H9 (cell line): ENCODE measurements at regions not wholly inside any gene's neighbourhood (a gene's known extent, or its start where the extent isn't known, plus 50 kb on each side); places are given as distances from the start of the nearest gene placed in this dataset.

Experiments used
- DNase-seq: peaks from one replicate; pipeline ENCODE4 v3.0.0-alpha.2; 2017
- H2AFZ ChIP-seq: one replicate; pipeline ENCODE4 v1.6.1; 2013; ENCODE audit warnings: mild to moderate bottlenecking, low read length, control low read depth, moderate library complexity
- H2AK5ac ChIP-seq: 2 replicates; pipeline ENCODE4 v1.6.1; 2013; ENCODE audit warnings: low read length, control low read depth, mixed read lengths; ENCODE audit not compliant: insufficient read length
- H2BK120ac ChIP-seq: one replicate; pipeline ENCODE4 v1.6.1; 2013; ENCODE audit warnings: low read depth, mild to moderate bottlenecking, low read length, control low read depth, inconsistent platforms; ENCODE audit not compliant: poor library complexity, severe bottlenecking
- H2BK12ac ChIP-seq: 2 replicates; pipeline ENCODE4 v1.6.1; 2013; ENCODE audit warnings: low read length, control low read depth, mixed read lengths, low read depth; ENCODE audit not compliant: insufficient read length
- H2BK15ac ChIP-seq: 2 replicates; pipeline ENCODE4 v1.6.1; 2013; ENCODE audit warnings: low read depth, low read length, control low read depth
- H2BK20ac ChIP-seq: one replicate; pipeline ENCODE4 v1.6.1; 2013; ENCODE audit warnings: low read depth, mild to moderate bottlenecking, low read length, control low read depth, inconsistent platforms; ENCODE audit not compliant: poor library complexity, severe bottlenecking
- H2BK5ac ChIP-seq: 2 replicates; pipeline ENCODE4 v1.6.1; 2013; ENCODE audit warnings: low read length, control low read depth, mixed read lengths; ENCODE audit not compliant: insufficient read length
- H3K14ac ChIP-seq: 2 replicates; pipeline ENCODE4 v1.6.1; 2013; ENCODE audit warnings: low read length, control low read depth; ENCODE audit not compliant: insufficient read depth
- H3K18ac ChIP-seq: 2 replicates; pipeline ENCODE4 v1.6.1; 2013; ENCODE audit warnings: low read depth, mild to moderate bottlenecking, mixed read lengths, low read length, control low read depth; ENCODE audit not compliant: insufficient read length
- H3K23ac ChIP-seq: 2 replicates; pipeline ENCODE4 v1.6.1; 2013; ENCODE audit warnings: low read length, control low read depth, mixed read lengths, low read depth; ENCODE audit not compliant: insufficient read length
- H3K23me2 ChIP-seq: 2 replicates; pipeline ENCODE4 v1.6.1; 2013; ENCODE audit warnings: low read depth, mild to moderate bottlenecking, mixed read lengths, low read length, control low read depth; ENCODE audit not compliant: insufficient read length, poor library complexity, severe bottlenecking
- H3K27ac ChIP-seq: 2 replicates; pipeline ENCODE4 v1.5.1; 2013; ENCODE audit warnings: low read length, control low read depth, mixed read lengths, low read depth; ENCODE audit not compliant: insufficient read length
- H3K27me3 ChIP-seq: 2 replicates; pipeline ENCODE4 v1.6.1; 2013; ENCODE audit warnings: low read length, control low read depth, inconsistent platforms; ENCODE audit not compliant: insufficient read depth
- H3K4ac ChIP-seq: 2 replicates; pipeline ENCODE4 v1.6.1; 2013; ENCODE audit warnings: low read depth, mild to moderate bottlenecking, control low read depth, inconsistent platforms, low read length, moderate library complexity
- H3K4me1 ChIP-seq: 2 replicates; pipeline ENCODE4 v1.6.1; 2013; ENCODE audit warnings: low read length, control low read depth, inconsistent platforms; ENCODE audit not compliant: insufficient read depth
- H3K4me2 ChIP-seq: 2 replicates; pipeline ENCODE4 v1.6.1; 2013; ENCODE audit warnings: low read length, control low read depth, mixed read lengths; ENCODE audit not compliant: insufficient read length, insufficient read depth
- H3K56ac ChIP-seq: 2 replicates; pipeline ENCODE4 v1.6.1; 2013; ENCODE audit warnings: low read depth, mild to moderate bottlenecking, mixed read lengths, low read length, control low read depth; ENCODE audit not compliant: insufficient read length
- H3K79me1 ChIP-seq: 2 replicates; pipeline ENCODE4 v1.6.1; 2013; ENCODE audit warnings: low read depth, mild to moderate bottlenecking, moderate library complexity, low read length, control low read depth, inconsistent platforms; ENCODE audit not compliant: insufficient read depth, poor library complexity, severe bottlenecking
- H3K79me2 ChIP-seq: 2 replicates; pipeline ENCODE4 v1.6.1; 2013; ENCODE audit warnings: low read length, control low read depth, inconsistent platforms; ENCODE audit not compliant: insufficient read depth
- H3K9ac ChIP-seq: 2 replicates; pipeline ENCODE4 v1.6.1; 2013; ENCODE audit warnings: low read length, control low read depth, mixed read lengths; ENCODE audit not compliant: insufficient read length; ENCODE audit errors: extremely low read depth
- H3K9me3 ChIP-seq: one replicate; pipeline ENCODE4 v1.6.1; 2013; ENCODE audit warnings: low read depth, low read length, inconsistent platforms; ENCODE audit not compliant: control insufficient read depth
- H3T11ph ChIP-seq: one replicate; pipeline ENCODE4 v1.6.1; 2013; ENCODE audit warnings: mild to moderate bottlenecking, low read length, control low read depth, inconsistent platforms
- H4K20me1 ChIP-seq: one replicate; pipeline ENCODE4 v1.6.1; 2013; ENCODE audit not compliant: control insufficient read depth, insufficient read length, insufficient read depth
- H4K5ac ChIP-seq: 2 replicates; pipeline ENCODE4 v1.6.1; 2013; ENCODE audit warnings: low read depth, mild to moderate bottlenecking, mixed read lengths, low read length, control low read depth; ENCODE audit not compliant: insufficient read length
- H4K8ac ChIP-seq: replicated peaks from 2 replicates; pipeline ENCODE4 v1.6.1; 2013; ENCODE audit warnings: low read length, control low read depth, mixed read lengths, low read depth; ENCODE audit not compliant: insufficient read length
- H4K91ac ChIP-seq: 2 replicates; pipeline ENCODE4 v1.6.1; 2013; ENCODE audit warnings: low read depth, mild to moderate bottlenecking, moderate library complexity, mixed read lengths, low read length, control low read depth; ENCODE audit not compliant: insufficient read length
- H3K27ac Mint-ChIP-seq, 3 experiments: 2 replicates in 2 of 3; 3 replicates in 1 of 3; pipeline ENCODE4 v1.8.0; 2020 to 2021; ENCODE audit warnings: mixed read lengths in 3 of 3, mild to moderate bottlenecking in 1 of 3, moderate library complexity in 1 of 3
- H3K27me3 Mint-ChIP-seq: 2 replicates; pipeline ENCODE4 v1.8.0; 2021; ENCODE audit warnings: low read depth, mild to moderate bottlenecking, moderate library complexity, mixed read lengths
- H3K36me3 Mint-ChIP-seq, 3 experiments: 2 replicates in 2 of 3; 3 replicates in 1 of 3; pipeline ENCODE4 v1.8.0; 2020 to 2021; ENCODE audit warnings: low read depth in 3 of 3, mixed read lengths in 3 of 3; ENCODE audit not compliant: insufficient read depth in 1 of 3
- H3K4me1 Mint-ChIP-seq, 2 experiments: 2 replicates each; pipeline ENCODE4 v1.8.0; 2020; ENCODE audit warnings: mixed read lengths in 2 of 2
- H3K4me3 Mint-ChIP-seq, 2 experiments: 2 replicates in 1 of 2; 3 replicates in 1 of 2; pipeline ENCODE4 v1.8.0; 2020 to 2021; ENCODE audit warnings: mild to moderate bottlenecking in 2 of 2, mixed read lengths in 2 of 2, moderate library complexity in 1 of 2
- H3K9me3 Mint-ChIP-seq, 2 experiments: 2 replicates in 1 of 2; 3 replicates in 1 of 2; pipeline ENCODE4 v1.8.0; 2020; ENCODE audit warnings: mild to moderate bottlenecking in 2 of 2, mixed read lengths in 2 of 2, moderate library complexity in 1 of 2
- WGBS: extraction: QIAGEN DNeasy Blood & Tissue Kit; methylation state at CpG from one replicate; pipeline ENCODE4 v1.1.7; 2013; ENCODE audit warnings: missing lambda C conversion rate, low lambda C conversion rate, mixed read lengths; ENCODE audit not compliant: insufficient read length; ENCODE audit errors: extremely low coverage; 5-methylcytosine and 5-hydroxymethylcytosine counted together
- TF ChIP-seq, protein P1 (sequence below): fragments of 200-600 bp; sonication (generic); conservative IDR thresholded peaks from 3 replicates; pipeline ENCODE4 v1.8.0; 2021; ENCODE audit warnings: antibody characterized with exemption, mild to moderate bottlenecking

DNA sequence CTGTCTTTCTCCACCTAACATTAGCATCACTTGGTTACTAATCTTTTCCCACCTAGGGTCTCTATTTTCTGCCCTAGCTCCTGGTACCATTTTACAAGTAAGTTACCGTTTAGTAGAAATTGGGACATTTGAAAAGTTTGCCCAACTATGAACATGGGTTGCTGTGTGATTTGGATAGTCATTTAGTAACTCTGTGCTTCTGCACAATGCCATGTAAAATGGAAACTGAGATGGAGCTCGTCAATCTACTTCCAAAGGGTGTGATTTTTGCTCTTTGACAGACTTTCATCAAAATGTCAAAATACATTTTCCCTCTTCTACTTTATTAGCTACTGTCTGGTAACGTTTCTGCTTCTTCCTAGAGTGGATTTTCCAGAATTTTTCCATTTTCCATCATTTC, 381.5 kb upstream of the B3GALT2 start:
- no peak overlapping the region for H3K4me3 Mint-ChIP-seq
- Histone ChIP-seq H4K20me1 (no peaks in the 10 kb centered on the region), H3K23ac (no peak overlapping the region), H3K9me3 (no peaks in the 10 kb centered on the region), H3K4ac (no peak overlapping the region), H3K14ac (no peak overlapping the region), H2AK5ac (no peak overlapping the region), H4K8ac (no peak overlapping the region), H2BK20ac (no peak overlapping the region), H3T11ph (no peak overlapping the region), H4K91ac (no peak overlapping the region), H2BK15ac (no peak overlapping the region), H2BK5ac (no peak overlapping the region), H3K4me2 (no peak overlapping the region), H3K9ac (no peak overlapping the region), H2BK12ac (no peak overlapping the region), H3K56ac (no peak overlapping the region), H3K4me1 (no peaks in the 10 kb centered on the region), H3K23me2 (no peaks in the 10 kb centered on the region), H3K79me2 (no peaks in the 10 kb centered on the region), H4K5ac (no peak overlapping the region), H3K79me1 (no peaks in the 10 kb centered on the region), H2AFZ (no peak overlapping the region), H3K18ac (no peak overlapping the region), H2BK120ac (no peak overlapping the region), H3K27me3 (no peaks in the 10 kb centered on the region), H3K27ac (no peak overlapping the region)
- DNase-seq: no peak
- H3K9me3 Mint-ChIP-seq: peaks cover 3 to 5% of the 10 kb centered on the region in 2 experiments; a peak in 2 of 5 replicates
- no peak overlapping the region; a peak in 1 of 7 replicates for H3K27ac Mint-ChIP-seq
- no CpG with 5 or more reads among the region's 3 CpGs for WGBS
- H3K4me1 Mint-ChIP-seq: no peaks in the 10 kb centered on the region
- peaks cover 0 to 5% (median 4%) of the 10 kb centered on the region in 3 experiments; a peak in 2 of 7 replicates for H3K36me3 Mint-ChIP-seq
- no peaks in the 10 kb centered on the region for H3K27me3 Mint-ChIP-seq
- TF ChIP-seq, protein P1, sequence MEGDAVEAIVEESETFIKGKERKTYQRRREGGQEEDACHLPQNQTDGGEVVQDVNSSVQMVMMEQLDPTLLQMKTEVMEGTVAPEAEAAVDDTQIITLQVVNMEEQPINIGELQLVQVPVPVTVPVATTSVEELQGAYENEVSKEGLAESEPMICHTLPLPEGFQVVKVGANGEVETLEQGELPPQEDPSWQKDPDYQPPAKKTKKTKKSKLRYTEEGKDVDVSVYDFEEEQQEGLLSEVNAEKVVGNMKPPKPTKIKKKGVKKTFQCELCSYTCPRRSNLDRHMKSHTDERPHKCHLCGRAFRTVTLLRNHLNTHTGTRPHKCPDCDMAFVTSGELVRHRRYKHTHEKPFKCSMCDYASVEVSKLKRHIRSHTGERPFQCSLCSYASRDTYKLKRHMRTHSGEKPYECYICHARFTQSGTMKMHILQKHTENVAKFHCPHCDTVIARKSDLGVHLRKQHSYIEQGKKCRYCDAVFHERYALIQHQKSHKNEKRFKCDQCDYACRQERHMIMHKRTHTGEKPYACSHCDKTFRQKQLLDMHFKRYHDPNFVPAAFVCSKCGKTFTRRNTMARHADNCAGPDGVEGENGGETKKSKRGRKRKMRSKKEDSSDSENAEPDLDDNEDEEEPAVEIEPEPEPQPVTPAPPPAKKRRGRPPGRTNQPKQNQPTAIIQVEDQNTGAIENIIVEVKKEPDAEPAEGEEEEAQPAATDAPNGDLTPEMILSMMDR: no peak
